ENCODE measurements at regions not wholly inside any gene's neighbourhood (a gene's known extent, or its start where the extent isn't known, plus 50 kb on each side); places are given as distances from the start of the nearest gene placed in this dataset.

GRCh38 chr4:189763583-189763982, 177.1 kb upstream of the FRG1 start:
- Histone ChIP-seq H3K9me3 (ENCODE audit: control insufficient read depth in 1 of 2, insufficient read depth in 1 of 2, low read length in 2 of 2) (peaks cover 0 to 14% of the 10 kb centered on the region in 2 experiments), H3K27me3 (ENCODE audit: control insufficient read depth in 1 of 2, insufficient read depth in 2 of 2, low read length in 2 of 2) (no peaks in the 10 kb centered on the region), H3K27ac (ENCODE audit: low read depth in 1 of 2, low read length in 2 of 2) (no peak overlapping the region), H3K4me3 (ENCODE audit: low read length) (no peak overlapping the region), H3K36me3 (ENCODE audit: insufficient read depth, low read length) (no peaks in the 10 kb centered on the region), H3K4me1 (ENCODE audit: insufficient read depth, low read length) (no peaks in the 10 kb centered on the region)
- ATAC-seq (ENCODE audit: poor library complexity) (no peak), DNase-seq (no peak)
- Mint-ChIP-seq H3K4me1 (ENCODE audit: low read depth) (no peaks in the 10 kb centered on the region), H3K36me3 (ENCODE audit: low read depth) (no peaks in the 10 kb centered on the region), H3K27me3 (no peaks in the 10 kb centered on the region), H3K4me3 (no peak overlapping the region), H3K9me3 (no peaks in the 10 kb centered on the region), H3K27ac (no peak overlapping the region)
- CTCF ChIA-PET = no interaction called here
- intact Hi-C loops (cut with DNase I, micrococcal nuclease) = no loop called here
- TF ChIP-seq CTCF (IDR thresholded peaks at IDR 0.05) = no peak
- POLR2A ChIA-PET = no interaction called here

GRCh38 chr4:189765301-189765700, 175.4 kb upstream of the FRG1 start:
- ChIA-PET CTCF (no interaction called here), POLR2A (no interaction called here)
- Histone ChIP-seq H3K4me3 (ENCODE audit: low read length) (no peak overlapping the region), H3K9me3 (ENCODE audit: control insufficient read depth in 1 of 2, insufficient read depth in 1 of 2, low read length in 2 of 2) (peaks cover 0 to 14% of the 10 kb centered on the region in 2 experiments), H3K4me1 (ENCODE audit: insufficient read depth, low read length) (no peaks in the 10 kb centered on the region), H3K27ac (ENCODE audit: low read depth in 1 of 2, low read length in 2 of 2) (no peak overlapping the region), H3K36me3 (ENCODE audit: insufficient read depth, low read length) (no peaks in the 10 kb centered on the region), H3K27me3 (ENCODE audit: control insufficient read depth in 1 of 2, insufficient read depth in 2 of 2, low read length in 2 of 2) (no peaks in the 10 kb centered on the region)
- Mint-ChIP-seq H3K27me3 (no peaks in the 10 kb centered on the region), H3K36me3 (ENCODE audit: low read depth) (no peaks in the 10 kb centered on the region), H3K4me1 (ENCODE audit: low read depth) (no peaks in the 10 kb centered on the region), H3K4me3 (no peak overlapping the region), H3K9me3 (no peaks in the 10 kb centered on the region), H3K27ac (no peak overlapping the region)
- no peak for DNase-seq
- no peak for ATAC-seq (ENCODE audit: poor library complexity)
- intact Hi-C loops (cut with DNase I, micrococcal nuclease) = no loop called here
- no peak for TF ChIP-seq CTCF (IDR thresholded peaks at IDR 0.05)

GRCh38 chr4:189765736-189766135, 174.9 kb upstream of the FRG1 start:
- H3K4me3 ChIP-seq (ENCODE audit: low read length) = no peak overlapping the region
- no peak overlapping the region for H3K27ac ChIP-seq (ENCODE audit: low read depth in 1 of 2, low read length in 2 of 2)
- no peak for TF ChIP-seq CTCF (IDR thresholded peaks at IDR 0.05)
- Mint-ChIP-seq H3K27me3 (no peaks in the 10 kb centered on the region), H3K9me3 (no peaks in the 10 kb centered on the region), H3K4me3 (no peak overlapping the region), H3K4me1 (ENCODE audit: low read depth) (no peaks in the 10 kb centered on the region), H3K27ac (no peak overlapping the region), H3K36me3 (ENCODE audit: low read depth) (no peaks in the 10 kb centered on the region)
- DNase-seq (no peak), ATAC-seq (ENCODE audit: poor library complexity) (no peak)
- no peaks in the 10 kb centered on the region for H3K27me3 ChIP-seq (ENCODE audit: control insufficient read depth in 1 of 2, insufficient read depth in 2 of 2, low read length in 2 of 2)
- CTCF ChIA-PET = no interaction called here
- POLR2A ChIA-PET = no interaction called here
- no peaks in the 10 kb centered on the region for H3K36me3 ChIP-seq (ENCODE audit: insufficient read depth, low read length)
- intact Hi-C loops (cut with DNase I, micrococcal nuclease) = no loop called here
- H3K9me3 ChIP-seq (ENCODE audit: control insufficient read depth in 1 of 2, insufficient read depth in 1 of 2, low read length in 2 of 2) = peaks cover 0 to 14% of the 10 kb centered on the region in 2 experiments
- no peaks in the 10 kb centered on the region for H3K4me1 ChIP-seq (ENCODE audit: insufficient read depth, low read length)

All from CD4-positive, alpha-beta T cell (primary cell).